Activated CD8-positive, alpha-beta T cell treated with anti-CD3 and anti-CD28 coated beads for 36 hours (primary cell): ENCODE measurements at regions not wholly inside any gene's neighbourhood (a gene's known extent, or its start where the extent isn't known, plus 50 kb on each side); places are given as distances from the start of the nearest gene placed in this dataset.

ENCODE experiments used
- ATAC-seq: fragments of 200-7000 bp; cut with Tn5 transposase; one replicate; pipeline ENCODE4 v1.10.0; 2021; ENCODE audit warnings: mild to moderate bottlenecking, moderate library complexity
- CTCF ChIA-PET: fragments of 350-600 bp; sonication (Branson Sonifier 250); formaldehyde crosslinking; loops from one replicate; lab custom pipeline; 2021; ENCODE audit warnings: antibody characterized with exemption; lab: Charles Lee
- POLR2A ChIA-PET: fragments of 350-600 bp; sonication (Branson Sonifier 250); formaldehyde crosslinking; loops from one replicate; lab custom pipeline; 2021; ENCODE audit warnings: antibody characterized with exemption; lab: Charles Lee
- DNase-seq: peaks from one replicate; pipeline ENCODE4 v3.0.0-alpha.2; 2020
- H3K27ac Mint-ChIP-seq: one replicate; pipeline ENCODE4 v1.8.0; 2021; ENCODE audit warnings: mild to moderate bottlenecking, mixed read lengths
- H3K27me3 Mint-ChIP-seq: one replicate; pipeline ENCODE4 v1.8.0; 2021; ENCODE audit warnings: mixed read lengths
- H3K36me3 Mint-ChIP-seq: one replicate; pipeline ENCODE4 v1.8.0; 2021; ENCODE audit warnings: low read depth, mixed read lengths
- H3K4me1 Mint-ChIP-seq: one replicate; pipeline ENCODE4 v1.8.0; 2021; ENCODE audit warnings: low read depth, mixed read lengths
- H3K4me3 Mint-ChIP-seq: one replicate; pipeline ENCODE4 v1.8.0; 2021; ENCODE audit warnings: mild to moderate bottlenecking, moderate library complexity, mixed read lengths
- H3K9me3 Mint-ChIP-seq: one replicate; pipeline ENCODE4 v1.8.0; 2021; ENCODE audit warnings: mixed read lengths
- CTCF ChIP-seq: fragments of 200-600 bp; IDR thresholded peaks from one replicate; pipeline ENCODE4 v1.8.0; 2022; ENCODE audit warnings: antibody characterized with exemption, mild to moderate bottlenecking
- intact Hi-C: fragments of 100-400 bp; cut with micrococcal nuclease; formaldehyde crosslinking; loops from one replicate; pipeline ENCODE4 v1.10.0; 2022

- intact Hi-C loops, result no loop called here
- ATAC-seq (no peak), DNase-seq (no peak)
- Mint-ChIP-seq H3K4me1 (no peaks in the 10 kb centered on the region), H3K36me3 (no peaks in the 10 kb centered on the region), H3K9me3 (peaks cover 11% of the 10 kb centered on the region), H3K27me3 (no peaks in the 10 kb centered on the region), H3K4me3 (no peak overlapping the region), H3K27ac (no peak overlapping the region)
- POLR2A ChIA-PET, result no interaction called here
- CTCF ChIA-PET, result no interaction called here
- no peak for TF ChIP-seq CTCF
These were observed 875.1 kb downstream of the NSUN3 start for GRCh38 chr3:94937980-94938379.

GRCh38 chr3:94946683-94947082 is 883.8 kb downstream of the NSUN3 start:
- no peak overlapping the region for H3K27ac Mint-ChIP-seq
- peaks cover 15% of the 10 kb centered on the region for H3K9me3 Mint-ChIP-seq
- H3K4me3 Mint-ChIP-seq, result no peak overlapping the region
- H3K27me3 Mint-ChIP-seq, result no peaks in the 10 kb centered on the region
- no peaks in the 10 kb centered on the region for H3K4me1 Mint-ChIP-seq
- no peak for ATAC-seq
- CTCF ChIA-PET, result no interaction called here
- no peak for DNase-seq
- POLR2A ChIA-PET, result no interaction called here
- intact Hi-C loops, result no loop called here
- TF ChIP-seq CTCF, result no peak
- no peaks in the 10 kb centered on the region for H3K36me3 Mint-ChIP-seq

GRCh38 chr3:94961423-94962100 is 898.7 kb downstream of the NSUN3 start:
- CTCF ChIA-PET, result no interaction called here
- Mint-ChIP-seq H3K36me3 (no peaks in the 10 kb centered on the region), H3K4me3 (no peak overlapping the region), H3K27ac (no peak overlapping the region), H3K4me1 (no peaks in the 10 kb centered on the region), H3K9me3 (peaks cover 5% of the 10 kb centered on the region), H3K27me3 (no peaks in the 10 kb centered on the region)
- no peak for DNase-seq
- ATAC-seq, result no peak
- POLR2A ChIA-PET, result no interaction called here
- intact Hi-C loops, result no loop called here
- no peak for TF ChIP-seq CTCF

- H3K27me3 Mint-ChIP-seq, result no peaks in the 10 kb centered on the region
- no peaks in the 10 kb centered on the region for H3K4me1 Mint-ChIP-seq
- no peak overlapping the region for H3K4me3 Mint-ChIP-seq
- ChIA-PET CTCF (no interaction called here), POLR2A (no interaction called here)
- H3K9me3 Mint-ChIP-seq, result peaks cover 15% of the 10 kb centered on the region
- H3K27ac Mint-ChIP-seq, result no peak overlapping the region
- H3K36me3 Mint-ChIP-seq, result no peaks in the 10 kb centered on the region
- no peak for TF ChIP-seq CTCF
- DNase-seq, result no peak
- intact Hi-C loops, result no loop called here
- no peak for ATAC-seq
These were observed 903.1 kb downstream of the NSUN3 start for GRCh38 chr3:94965867-94966475.

GRCh38 chr3:94967196-94967595 is 904.3 kb downstream of the NSUN3 start:
- no peak for ATAC-seq
- no peaks in the 10 kb centered on the region for H3K4me1 Mint-ChIP-seq
- no peaks in the 10 kb centered on the region for H3K36me3 Mint-ChIP-seq
- peaks cover 15% of the 10 kb centered on the region for H3K9me3 Mint-ChIP-seq
- ChIA-PET POLR2A (no interaction called here), CTCF (no interaction called here)
- TF ChIP-seq CTCF, result no peak
- intact Hi-C loops, result no loop called here
- H3K27me3 Mint-ChIP-seq, result no peaks in the 10 kb centered on the region
- no peak overlapping the region for H3K27ac Mint-ChIP-seq
- no peak overlapping the region for H3K4me3 Mint-ChIP-seq
- DNase-seq, result no peak
